ENCODE measurements at regions not wholly inside any gene's neighbourhood (a gene's known extent, or its start where the extent isn't known, plus 50 kb on each side); places are given as distances from the start of the nearest gene placed in this dataset.

GRCh38 chr7:18344536-18344935, 151.0 kb upstream of the HDAC9 start:
- intact Hi-C loops (cut with micrococcal nuclease) = loop anchor here (2.0 kb wide), 2 partner anchors 166 to 256 kb away; no protein-coding TSS in a partner anchor
- ATAC-seq (no peak), DNase-seq (no peak)
- H3K4me1 ChIP-seq (ENCODE audit: insufficient read depth, low read length) = no peaks in the 10 kb centered on the region
- no peaks in the 10 kb centered on the region for H4K20me1 ChIP-seq (ENCODE audit: low read length)
- no peak overlapping the region for H3K4me2 ChIP-seq (ENCODE audit: low read length)
- H2AFZ ChIP-seq (ENCODE audit: low read length) = no peak overlapping the region
- no peak overlapping the region for H3K27ac ChIP-seq (ENCODE audit: low read length)
- ChIA-PET CTCF (interaction anchor here (1.4 kb wide), 1 partner anchor 638 kb away, joined by 20 read pairs; no protein-coding TSS in a partner anchor), POLR2A (ENCODE audit: unreplicated experiment) (no interaction called here)
- BruUV-seq (replicated peaks) = no TSS peak
- H3K9me2 ChIP-seq (replicated peaks; ENCODE audit: low read length) = no peaks in the 10 kb centered on the region
- no peaks in the 10 kb centered on the region for H3K79me2 ChIP-seq (ENCODE audit: low read length)
- no peak overlapping the region for H3K4me3 ChIP-seq (ENCODE audit: low read length)
- TF ChIP-seq CTCF (conservative IDR thresholded peaks at IDR 0.05; ENCODE audit: low read depth, low read length) (no peak), EZH2 (IDR thresholded peaks at IDR 0.05; ENCODE audit: low read length, unreplicated experiment) (no peak), EZH2phosphoT487 (IDR thresholded peaks at IDR 0.05; ENCODE audit: borderline replicate concordance, low read length) (no peak)
- no peak overlapping the region for H3K9ac ChIP-seq (ENCODE audit: low read length)
- H3K9me3 ChIP-seq (ENCODE audit: low read length) = peaks cover 5% of the 10 kb centered on the region; the same call in 1 of the 2 replicates
- no peaks in the 10 kb centered on the region for H3K36me3 ChIP-seq (ENCODE audit: low read depth, low read length)
- no peaks in the 10 kb centered on the region for H3K27me3 ChIP-seq (ENCODE audit: low read length)
- no peaks in the 10 kb centered on the region for H3F3A ChIP-seq (ENCODE audit: low read length, unreplicated experiment)

- no peak for TF ChIP-seq EZH2phosphoT487 (IDR thresholded peaks at IDR 0.05; ENCODE audit: borderline replicate concordance, low read length)
- peak; percentile 91 for TF ChIP-seq CTCF (conservative IDR thresholded peaks at IDR 0.05; ENCODE audit: low read depth, low read length)
- no TSS peak for BruUV-seq (replicated peaks)
- no peaks in the 10 kb centered on the region for H3K27me3 ChIP-seq (ENCODE audit: low read length)
- DNase-seq (peak; percentile 81), ATAC-seq (peak; percentile 82)
- H3K9me3 ChIP-seq (ENCODE audit: low read length) = peaks cover 4% of the 10 kb centered on the region; the same call in 1 of the 2 replicates
- no peaks in the 10 kb centered on the region for H3K4me1 ChIP-seq (ENCODE audit: insufficient read depth, low read length)
- H3K27ac ChIP-seq (ENCODE audit: low read length) = no peak overlapping the region
- H2AFZ ChIP-seq (ENCODE audit: low read length) = no peak overlapping the region
- ChIA-PET CTCF (interaction anchor here (0.5 to 1.4 kb wide), 6 partner anchors 12 to 666 kb away, joined by 3 to 20 read pairs (median 4); no protein-coding TSS in a partner anchor), POLR2A (ENCODE audit: unreplicated experiment) (no interaction called here)
- no peaks in the 10 kb centered on the region for H3K79me2 ChIP-seq (ENCODE audit: low read length)
- intact Hi-C loops (cut with micrococcal nuclease) = loop anchor here (1.0 to 5.0 kb wide), 9 partner anchors 138 to 664 kb away; no protein-coding TSS in a partner anchor
- H3K4me3 ChIP-seq (ENCODE audit: low read length) = no peak overlapping the region
- H3K9ac ChIP-seq (ENCODE audit: low read length) = no peak overlapping the region
- no peaks in the 10 kb centered on the region for H3K9me2 ChIP-seq (replicated peaks; ENCODE audit: low read length)
- H4K20me1 ChIP-seq (ENCODE audit: low read length) = no peaks in the 10 kb centered on the region
- H3F3A ChIP-seq (ENCODE audit: low read length, unreplicated experiment) = no peaks in the 10 kb centered on the region
- H3K36me3 ChIP-seq (ENCODE audit: low read depth, low read length) = no peaks in the 10 kb centered on the region
- peak overlapping the region; percentile 17; the same call in 1 of the 2 replicates for H3K4me2 ChIP-seq (ENCODE audit: low read length)
Observed at GRCh38 chr7:18345641-18346234, 149.8 kb upstream of the HDAC9 start.

GRCh38 chr7:18347170-18347569, 148.4 kb upstream of the HDAC9 start:
- ATAC-seq (no peak), DNase-seq (no peak)
- POLR2A ChIA-PET (ENCODE audit: unreplicated experiment) = no interaction called here
- Histone ChIP-seq H2AFZ (ENCODE audit: low read length) (no peak overlapping the region), H3K9ac (ENCODE audit: low read length) (no peak overlapping the region), H3K79me2 (ENCODE audit: low read length) (no peaks in the 10 kb centered on the region), H3K9me2 (replicated peaks; ENCODE audit: low read length) (no peaks in the 10 kb centered on the region), H4K20me1 (ENCODE audit: low read length) (no peaks in the 10 kb centered on the region), H3K4me1 (ENCODE audit: insufficient read depth, low read length) (no peaks in the 10 kb centered on the region), H3K27ac (ENCODE audit: low read length) (no peak overlapping the region), H3K4me2 (ENCODE audit: low read length) (no peak overlapping the region), H3K9me3 (ENCODE audit: low read length) (no peaks in the 10 kb centered on the region), H3K36me3 (ENCODE audit: low read depth, low read length) (no peaks in the 10 kb centered on the region), H3K4me3 (ENCODE audit: low read length) (no peak overlapping the region), H3K27me3 (ENCODE audit: low read length) (no peaks in the 10 kb centered on the region), H3F3A (ENCODE audit: low read length, unreplicated experiment) (no peaks in the 10 kb centered on the region)
- no peak for TF ChIP-seq CTCF (conservative IDR thresholded peaks at IDR 0.05; ENCODE audit: low read depth, low read length)
- TF ChIP-seq EZH2 (IDR thresholded peaks at IDR 0.05; ENCODE audit: low read length, unreplicated experiment) = no peak
- no peak for TF ChIP-seq EZH2phosphoT487 (IDR thresholded peaks at IDR 0.05; ENCODE audit: borderline replicate concordance, low read length)
- CTCF ChIA-PET = interaction anchor here (0.6 kb wide), 2 partner anchors 566 to 662 kb away, joined by 6 to 11 read pairs; no protein-coding TSS in a partner anchor
- intact Hi-C loops (cut with micrococcal nuclease) = loop anchor here (5.0 kb wide), 2 partner anchors 140 to 225 kb away; no protein-coding TSS in a partner anchor
- no TSS peak for BruUV-seq (replicated peaks)
